WI38 (cell line): ENCODE measurements at regions not wholly inside any gene's neighbourhood (a gene's known extent, or its start where the extent isn't known, plus 50 kb on each side); places are given as distances from the start of the nearest gene placed in this dataset.

ENCODE experiments used
- H3K4me3 ChIP-seq: 2 replicates; pipeline ENCODE4 v1.5.1; 2011; ENCODE audit warnings: low read depth, mild to moderate bottlenecking, control low read depth, low read length
- CTCF ChIP-seq: IDR thresholded peaks from 2 replicates; pipeline ENCODE4 v1.5.1; 2012; ENCODE audit warnings: low read depth, mild to moderate bottlenecking, control low read depth, low read length

- no peak for TF ChIP-seq CTCF
- no peak overlapping the region for H3K4me3 ChIP-seq
Observed at GRCh38 chr2:234632527-234633391, 135.9 kb upstream of the ARL4C start.

- no peak for TF ChIP-seq CTCF
- H3K4me3 ChIP-seq: no peak overlapping the region
Observed at GRCh38 chr2:234631646-234632514, 135.0 kb upstream of the ARL4C start.

GRCh38 chr2:234630801-234631261 lies 133.9 kb upstream of the ARL4C start:
- H3K4me3 ChIP-seq: no peak overlapping the region
- TF ChIP-seq CTCF: no peak

- no peak for TF ChIP-seq CTCF
- H3K4me3 ChIP-seq: no peak overlapping the region
Observed at GRCh38 chr2:234629596-234629995, 132.7 kb upstream of the ARL4C start.

GRCh38 chr2:234628953-234629352 lies 132.1 kb upstream of the ARL4C start:
- TF ChIP-seq CTCF: no peak
- no peak overlapping the region for H3K4me3 ChIP-seq

- TF ChIP-seq CTCF: no peak
- no peak overlapping the region for H3K4me3 ChIP-seq
Observed at GRCh38 chr2:234627308-234627707, 130.4 kb upstream of the ARL4C start.
